DND-41 (cell line): ENCODE measurements at regions not wholly inside any gene's neighbourhood (a gene's known extent, or its start where the extent isn't known, plus 50 kb on each side); places are given as distances from the start of the nearest gene placed in this dataset.

ENCODE experiments used
- ATAC-seq: fragments of 200-7000 bp; cut with Tn5 transposase; 3 replicates; pipeline ENCODE4 v1.9.1; 2021; ENCODE audit warnings: low read depth; ENCODE audit not compliant: insufficient read depth
- DNase-seq: peaks from one replicate; pipeline ENCODE4 v3.0.0-alpha.2; 2020
- H2AFZ ChIP-seq: 2 replicates; pipeline ENCODE4 v1.6.0; 2012; ENCODE audit warnings: low read depth, low read length
- H3K27ac ChIP-seq: 2 replicates; pipeline ENCODE4 v1.5.1; 2012; ENCODE audit warnings: low read length, inconsistent platforms
- H3K27me3 ChIP-seq: fragments of 200-600 bp; sonication (generic); 2 replicates; pipeline ENCODE4 v1.6.0; 2012; ENCODE audit warnings: low read length, mild to moderate bottlenecking, inconsistent platforms; ENCODE audit not compliant: insufficient read depth, poor library complexity
- H3K36me3 ChIP-seq: 2 replicates; pipeline ENCODE4 v1.5.1; 2012; ENCODE audit warnings: low read length, inconsistent platforms; ENCODE audit not compliant: insufficient read depth
- H3K4me1 ChIP-seq: 2 replicates; pipeline ENCODE4 v1.5.1; 2012; ENCODE audit warnings: mild to moderate bottlenecking, low read length; ENCODE audit not compliant: insufficient read depth
- H3K4me2 ChIP-seq: 2 replicates; pipeline ENCODE4 v1.6.0; 2012; ENCODE audit warnings: mild to moderate bottlenecking, moderate library complexity, low read length, inconsistent platforms; ENCODE audit not compliant: insufficient read depth
- H3K4me3 ChIP-seq, 2 experiments: fragments of 200-600 bp in 1 of 2; shearing (Covaris generic) in 1 of 2; 2 replicates each; pipeline ENCODE4 v1.5.1; 2012 to 2016; ENCODE audit warnings: inconsistent platforms in 2 of 2, low read length in 2 of 2, mild to moderate bottlenecking in 2 of 2, low read depth in 1 of 2, moderate library complexity in 1 of 2
- H3K79me2 ChIP-seq: 2 replicates; pipeline ENCODE4 v1.6.0; 2012; ENCODE audit warnings: low read length, inconsistent platforms; ENCODE audit not compliant: insufficient read depth
- H3K9ac ChIP-seq: 2 replicates; pipeline ENCODE4 v1.6.0; 2012; ENCODE audit warnings: low read depth, mild to moderate bottlenecking, inconsistent platforms, low read length, moderate library complexity
- H3K9me3 ChIP-seq: 2 replicates; pipeline ENCODE4 v1.5.1; 2012; ENCODE audit warnings: low read length, moderate library complexity, mild to moderate bottlenecking, inconsistent platforms; ENCODE audit not compliant: insufficient read depth, severe bottlenecking
- H4K20me1 ChIP-seq: 2 replicates; pipeline ENCODE4 v1.6.0; 2012; ENCODE audit warnings: low read length; ENCODE audit not compliant: insufficient read depth
- EZH2 ChIP-seq: IDR thresholded peaks from 3 replicates; pipeline ENCODE4 v1.6.1; 2012; ENCODE audit warnings: borderline replicate concordance, low read depth, mild to moderate bottlenecking, moderate library complexity, low read length, inconsistent platforms; ENCODE audit not compliant: severe bottlenecking
- TF ChIP-seq, protein P1 (sequence below): IDR thresholded peaks from 2 replicates; pipeline ENCODE4 v1.5.1; 2012; ENCODE audit warnings: borderline replicate concordance, low read length, moderate library complexity, mild to moderate bottlenecking; ENCODE audit not compliant: poor library complexity, severe bottlenecking; ENCODE audit errors: extremely low read depth

- Histone ChIP-seq H3K9me3 (no peaks in the 10 kb centered on the region), H3K4me2 (no peak overlapping the region), H3K79me2 (no peaks in the 10 kb centered on the region), H3K27me3 (no peaks in the 10 kb centered on the region), H3K4me1 (no peaks in the 10 kb centered on the region), H3K27ac (no peak overlapping the region), H3K36me3 (no peaks in the 10 kb centered on the region), H3K4me3 (no peak overlapping the region), H3K9ac (no peak overlapping the region), H2AFZ (no peak overlapping the region), H4K20me1 (no peaks in the 10 kb centered on the region)
- ATAC-seq = no peak
- no peak for DNase-seq
- TF ChIP-seq EZH2 = no peak
- TF ChIP-seq, protein P1, sequence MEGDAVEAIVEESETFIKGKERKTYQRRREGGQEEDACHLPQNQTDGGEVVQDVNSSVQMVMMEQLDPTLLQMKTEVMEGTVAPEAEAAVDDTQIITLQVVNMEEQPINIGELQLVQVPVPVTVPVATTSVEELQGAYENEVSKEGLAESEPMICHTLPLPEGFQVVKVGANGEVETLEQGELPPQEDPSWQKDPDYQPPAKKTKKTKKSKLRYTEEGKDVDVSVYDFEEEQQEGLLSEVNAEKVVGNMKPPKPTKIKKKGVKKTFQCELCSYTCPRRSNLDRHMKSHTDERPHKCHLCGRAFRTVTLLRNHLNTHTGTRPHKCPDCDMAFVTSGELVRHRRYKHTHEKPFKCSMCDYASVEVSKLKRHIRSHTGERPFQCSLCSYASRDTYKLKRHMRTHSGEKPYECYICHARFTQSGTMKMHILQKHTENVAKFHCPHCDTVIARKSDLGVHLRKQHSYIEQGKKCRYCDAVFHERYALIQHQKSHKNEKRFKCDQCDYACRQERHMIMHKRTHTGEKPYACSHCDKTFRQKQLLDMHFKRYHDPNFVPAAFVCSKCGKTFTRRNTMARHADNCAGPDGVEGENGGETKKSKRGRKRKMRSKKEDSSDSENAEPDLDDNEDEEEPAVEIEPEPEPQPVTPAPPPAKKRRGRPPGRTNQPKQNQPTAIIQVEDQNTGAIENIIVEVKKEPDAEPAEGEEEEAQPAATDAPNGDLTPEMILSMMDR = no peak
Measured at GRCh38 chr2:144163592-144163991, 356.3 kb downstream of the ZEB2 start.

- no peaks in the 10 kb centered on the region for H3K9me3 ChIP-seq
- no peaks in the 10 kb centered on the region for H3K27me3 ChIP-seq
- H3K4me2 ChIP-seq = no peak overlapping the region
- ATAC-seq (no peak; the same call in 2 of the 3 replicates), DNase-seq (no peak)
- no peak overlapping the region for H3K9ac ChIP-seq
- H4K20me1 ChIP-seq = no peaks in the 10 kb centered on the region
- no peak overlapping the region for H3K27ac ChIP-seq
- TF ChIP-seq, protein P1 = peak; percentile 42
- TF ChIP-seq EZH2 = no peak
- no peaks in the 10 kb centered on the region for H3K79me2 ChIP-seq
- no peaks in the 10 kb centered on the region for H3K4me1 ChIP-seq
- H3K4me3 ChIP-seq = no peak overlapping the region
- H3K36me3 ChIP-seq = no peaks in the 10 kb centered on the region
- H2AFZ ChIP-seq = no peak overlapping the region
Measured at GRCh38 chr2:144162652-144163051, 357.3 kb downstream of the ZEB2 start.

GRCh38 chr2:144161061-144161460 is 358.9 kb downstream of the ZEB2 start:
- Histone ChIP-seq H4K20me1 (no peaks in the 10 kb centered on the region), H3K27ac (no peak overlapping the region), H3K4me2 (no peak overlapping the region), H3K27me3 (no peaks in the 10 kb centered on the region), H2AFZ (no peak overlapping the region), H3K36me3 (no peaks in the 10 kb centered on the region), H3K79me2 (no peaks in the 10 kb centered on the region), H3K9ac (no peak overlapping the region), H3K4me3 (no peak overlapping the region), H3K9me3 (no peaks in the 10 kb centered on the region), H3K4me1 (no peaks in the 10 kb centered on the region)
- no peak for TF ChIP-seq EZH2
- TF ChIP-seq, protein P1 = no peak
- ATAC-seq (no peak), DNase-seq (no peak)

GRCh38 chr2:144159240-144159639 is 360.7 kb downstream of the ZEB2 start:
- DNase-seq = no peak

More at GRCh38 chr2:144159240-144159639, 360.7 kb downstream of the ZEB2 start:
- Histone ChIP-seq H3K27ac (no peak overlapping the region), H3K4me2 (no peak overlapping the region), H3K9me3 (no peaks in the 10 kb centered on the region), H3K9ac (no peak overlapping the region), H3K36me3 (no peaks in the 10 kb centered on the region), H4K20me1 (no peaks in the 10 kb centered on the region), H3K4me3 (no peak overlapping the region), H3K79me2 (no peaks in the 10 kb centered on the region), H3K4me1 (no peaks in the 10 kb centered on the region), H2AFZ (no peak overlapping the region), H3K27me3 (no peaks in the 10 kb centered on the region)
- no peak for ATAC-seq
- TF ChIP-seq EZH2 = no peak
- TF ChIP-seq, protein P1 = no peak
